Common myeloid progenitor, CD34-positive (primary cell): ENCODE measurements at regions not wholly inside any gene's neighbourhood (a gene's known extent, or its start where the extent isn't known, plus 50 kb on each side); places are given as distances from the start of the nearest gene placed in this dataset.
A peak's percentile ranks its signal among the peaks of the same experiment; 100 is the strongest.
"Not testable (repeated sequence)": the region's sequence is repeated elsewhere in the genome, so short reads cannot be mapped to it uniquely, and the experiment has no call there.

ENCODE experiments used
- CTCF ChIA-PET: fragments of 350-600 bp; sonication (Branson Sonifier 250); formaldehyde crosslinking; loops from one replicate; lab custom pipeline; 2021; ENCODE audit warnings: antibody characterized with exemption; lab: Charles Lee
- POLR2A ChIA-PET: fragments of 350-600 bp; sonication (Branson Sonifier 250); formaldehyde crosslinking; loops from one replicate; lab custom pipeline; 2021; ENCODE audit warnings: antibody characterized with exemption; lab: Charles Lee
- DNase-seq, 3 donors: peaks; one replicate each; pipeline versions ENCODE4 v3.0.0 to v3.0.0-alpha.2; 2013
- H3K27ac ChIP-seq, 2 experiments: 1 replicate in 1 of 2; 2 replicates in 1 of 2; pipeline ENCODE4 v1.7.0; 2013; ENCODE audit warnings: inconsistent platforms in 2 of 2, low read length in 2 of 2, mild to moderate bottlenecking in 2 of 2, low read depth in 1 of 2, moderate library complexity in 1 of 2; ENCODE audit not compliant: severe bottlenecking in 2 of 2, insufficient read depth in 1 of 2, poor library complexity in 1 of 2
- H3K27me3 ChIP-seq, 5 experiments: replicated peaks in 2 of 5; 1 replicate in 3 of 5; 2 replicates in 2 of 5; pipeline versions ENCODE4 v1.6.1 to v1.7.0; 2013; ENCODE audit warnings: low read length in 4 of 5, mild to moderate bottlenecking in 2 of 5, moderate library complexity in 2 of 5, inconsistent platforms in 1 of 5; ENCODE audit not compliant: insufficient read depth in 5 of 5, control insufficient read depth in 4 of 5
- H3K36me3 ChIP-seq, 4 experiments: 1 replicate in 2 of 4; 2 replicates in 2 of 4; pipeline versions ENCODE4 v1.6.1 to v1.7.0; 2013; ENCODE audit warnings: low read length in 3 of 4, control low read depth in 1 of 4, mild to moderate bottlenecking in 1 of 4; ENCODE audit not compliant: control insufficient read depth in 4 of 4, insufficient read depth in 4 of 4
- H3K4me1 ChIP-seq, 4 experiments: 1 replicate in 3 of 4; 2 replicates in 1 of 4; pipeline versions ENCODE4 v1.6.1 to v1.7.1; 2013; ENCODE audit warnings: low read length in 3 of 4, mild to moderate bottlenecking in 3 of 4, control low read depth in 1 of 4, inconsistent platforms in 1 of 4, moderate library complexity in 1 of 4; ENCODE audit not compliant: control insufficient read depth in 4 of 4, insufficient read depth in 4 of 4; ENCODE audit errors: control extremely low read depth in 1 of 4
- H3K4me3 ChIP-seq, 7 experiments: 1 replicate in 4 of 7; 2 replicates in 3 of 7; pipeline versions ENCODE4 v1.5.1 to v1.7.0; 2013; ENCODE audit warnings: mild to moderate bottlenecking in 7 of 7, low read length in 6 of 7, moderate library complexity in 6 of 7, inconsistent platforms in 2 of 7, low read depth in 2 of 7, control low read depth in 1 of 7; ENCODE audit not compliant: insufficient read depth in 4 of 7, control insufficient read depth in 1 of 7; ENCODE audit errors: extremely low read depth in 1 of 7
- H3K9me3 ChIP-seq, 5 experiments: 1 replicate in 4 of 5; 2 replicates in 1 of 5; pipeline versions ENCODE4 v1.6.1 to v1.7.1; 2013; ENCODE audit warnings: low read length in 4 of 5, mild to moderate bottlenecking in 2 of 5, inconsistent platforms in 1 of 5, low read depth in 1 of 5, moderate library complexity in 1 of 5; ENCODE audit not compliant: control insufficient read depth in 4 of 5, insufficient read depth in 2 of 5; ENCODE audit errors: control extremely low read depth in 1 of 5
- WGBS: methylation state at CpG from one replicate; pipeline ENCODE4 v1.1.5; 2013; ENCODE audit not compliant: insufficient coverage; 5-methylcytosine and 5-hydroxymethylcytosine counted together

GRCh38 chr6:121616406-121616805 is 181.0 kb downstream of the GJA1 start:
- H3K4me1 ChIP-seq, result no peaks in the 10 kb centered on the region
- no peaks in the 10 kb centered on the region for H3K27me3 ChIP-seq
- no peak overlapping the region for H3K27ac ChIP-seq
- H3K9me3 ChIP-seq, result peaks cover 0 to 2% (median 0%) of the 10 kb centered on the region in 5 experiments
- no peak for DNase-seq
- WGBS, result 100% methylated on average over 3 of the region's 3 CpGs
- no peak overlapping the region for H3K4me3 ChIP-seq
- no peaks in the 10 kb centered on the region for H3K36me3 ChIP-seq
- ChIA-PET CTCF (no interaction called here), POLR2A (no interaction called here)

GRCh38 chr6:121617388-121617787 is 181.9 kb downstream of the GJA1 start:
- H3K9me3 ChIP-seq, result peaks cover 0 to 2% (median 0%) of the 10 kb centered on the region in 5 experiments
- H3K27me3 ChIP-seq, result no peaks in the 10 kb centered on the region
- CTCF ChIA-PET, result no interaction called here
- no peak overlapping the region for H3K27ac ChIP-seq
- H3K4me1 ChIP-seq, result no peaks in the 10 kb centered on the region
- no peaks in the 10 kb centered on the region for H3K36me3 ChIP-seq
- DNase-seq, result no peak
- H3K4me3 ChIP-seq, result no peak overlapping the region
- POLR2A ChIA-PET, result no interaction called here

- Histone ChIP-seq H3K27ac (no peak overlapping the region), H3K4me1 (no peaks in the 10 kb centered on the region), H3K9me3 (peaks cover 0 to 2% (median 0%) of the 10 kb centered on the region in 5 experiments), H3K36me3 (no peaks in the 10 kb centered on the region), H3K4me3 (no peak overlapping the region), H3K27me3 (no peaks in the 10 kb centered on the region)
- 100% methylated on average over 1 of the region's 2 CpGs for WGBS
- DNase-seq, result no peak
- ChIA-PET POLR2A (no interaction called here), CTCF (no interaction called here)
These were observed 183.6 kb downstream of the GJA1 start for GRCh38 chr6:121619013-121619412.

- POLR2A ChIA-PET, result no interaction called here
- Histone ChIP-seq H3K4me3 (no peak overlapping the region), H3K9me3 (peaks cover 0 to 1% (median 0%) of the 10 kb centered on the region in 5 experiments), H3K36me3 (no peaks in the 10 kb centered on the region), H3K27me3 (no peaks in the 10 kb centered on the region), H3K27ac (no peak overlapping the region), H3K4me1 (no peaks in the 10 kb centered on the region)
- DNase-seq, result no peak
- CTCF ChIA-PET, result no interaction called here
- WGBS, result 83% methylated on average over 5 of the region's 8 CpGs
These were observed 184.7 kb downstream of the GJA1 start for GRCh38 chr6:121619987-121620740.

- H3K4me1 ChIP-seq, result no peaks in the 10 kb centered on the region
- ChIA-PET POLR2A (no interaction called here), CTCF (no interaction called here)
- no peak overlapping the region for H3K4me3 ChIP-seq
- H3K36me3 ChIP-seq, result no peaks in the 10 kb centered on the region
- WGBS, result 100% methylated on average over 2 of the region's 2 CpGs
- peaks cover 0 to 10% (median 4%) of the 10 kb centered on the region in 5 experiments for H3K9me3 ChIP-seq
- DNase-seq, result no peak
- H3K27ac ChIP-seq, result no peak overlapping the region
- no peaks in the 10 kb centered on the region for H3K27me3 ChIP-seq
These were observed 192.3 kb downstream of the GJA1 start for GRCh38 chr6:121627761-121628160.

- H3K27ac ChIP-seq, result no peak overlapping the region
- H3K9me3 ChIP-seq, result peaks cover 0 to 25% (median 10%) of the 10 kb centered on the region in 5 experiments
- H3K4me3 ChIP-seq, result no peak overlapping the region
- no peaks in the 10 kb centered on the region for H3K4me1 ChIP-seq
- ChIA-PET POLR2A (no interaction called here), CTCF (no interaction called here)
- H3K27me3 ChIP-seq, result no peaks in the 10 kb centered on the region
- DNase-seq, result no peak
- H3K36me3 ChIP-seq, result no peaks in the 10 kb centered on the region
These were observed 195.3 kb downstream of the GJA1 start for GRCh38 chr6:121630716-121631115.

GRCh38 chr6:121631752-121632151 is 196.3 kb downstream of the GJA1 start:
- POLR2A ChIA-PET, H3K27me3 ChIP-seq, H3K4me3 ChIP-seq, H3K36me3 ChIP-seq, H3K27ac ChIP-seq, H3K4me1 ChIP-seq: not testable (repeated sequence)
- peaks cover 0 to 30% (median 14%) of the 10 kb centered on the region in 5 experiments for H3K9me3 ChIP-seq
- CTCF ChIA-PET, result interaction anchor here (1.1 kb wide), 1 partner anchor 11 kb away, joined by 4 read pairs; no protein-coding TSS in a partner anchor
- DNase-seq, result peak in 1 of 3 donors; percentile 17
